ENCODE measurements at regions not wholly inside any gene's neighbourhood (a gene's known extent, or its start where the extent isn't known, plus 50 kb on each side); places are given as distances from the start of the nearest gene placed in this dataset.

- TF ChIP-seq CTCF (IDR thresholded peaks at IDR 0.05; ENCODE audit: control extremely low read depth, extremely low read depth) = no peak
- no peak overlapping the region for H3K27ac ChIP-seq (ENCODE audit: low read depth in 1 of 2, low read length in 1 of 2)
- 70 to 79% methylated on average over 2 of the region's 2 CpGs for WGBS, 2 donors
- DNase-seq (no peak), ATAC-seq (ENCODE audit: insufficient read depth, low FRiP score) (no peak)
- H3K27me3 ChIP-seq (ENCODE audit: control insufficient read depth in 3 of 3, insufficient read depth in 3 of 3, low read length in 2 of 3) = no peaks in the 10 kb centered on the region
- H3K36me3 ChIP-seq (ENCODE audit: control insufficient read depth in 4 of 4, insufficient read depth in 4 of 4, low read length in 4 of 4) = no peaks in the 10 kb centered on the region
- H3K4me1 ChIP-seq (ENCODE audit: control insufficient read depth in 5 of 5, insufficient read depth in 5 of 5, low read length in 5 of 5) = no peaks in the 10 kb centered on the region
- H3K9me3 ChIP-seq (ENCODE audit: control insufficient read depth in 4 of 4, insufficient read depth in 3 of 4, low read length in 3 of 4) = no peaks in the 10 kb centered on the region
- no peak overlapping the region for H3K9ac ChIP-seq (ENCODE audit: insufficient read depth in 1 of 2, low read length in 2 of 2)
- H3K4me3 ChIP-seq = no peak overlapping the region
These were observed 143.2 kb downstream of the MCHR2 start for GRCh38 chr6:99850841-99851240.

- Histone ChIP-seq H3K4me1 (ENCODE audit: control insufficient read depth in 5 of 5, insufficient read depth in 5 of 5, low read length in 5 of 5) (no peaks in the 10 kb centered on the region), H3K27ac (ENCODE audit: low read depth in 1 of 2, low read length in 1 of 2) (no peak overlapping the region), H3K27me3 (ENCODE audit: control insufficient read depth in 3 of 3, insufficient read depth in 3 of 3, low read length in 2 of 3) (no peaks in the 10 kb centered on the region), H3K4me3 (no peak overlapping the region), H3K9ac (ENCODE audit: insufficient read depth in 1 of 2, low read length in 2 of 2) (no peak overlapping the region), H3K9me3 (ENCODE audit: control insufficient read depth in 4 of 4, insufficient read depth in 3 of 4, low read length in 3 of 4) (no peaks in the 10 kb centered on the region), H3K36me3 (ENCODE audit: control insufficient read depth in 4 of 4, insufficient read depth in 4 of 4, low read length in 4 of 4) (no peaks in the 10 kb centered on the region)
- ATAC-seq (ENCODE audit: insufficient read depth, low FRiP score) (no peak), DNase-seq (no peak)
- 75 to 84% methylated on average over 3 of the region's 3 CpGs for WGBS, 2 donors
- no peak for TF ChIP-seq CTCF (IDR thresholded peaks at IDR 0.05; ENCODE audit: control extremely low read depth, extremely low read depth)
These were observed 142.0 kb downstream of the MCHR2 start for GRCh38 chr6:99852031-99852430.

DNA sequence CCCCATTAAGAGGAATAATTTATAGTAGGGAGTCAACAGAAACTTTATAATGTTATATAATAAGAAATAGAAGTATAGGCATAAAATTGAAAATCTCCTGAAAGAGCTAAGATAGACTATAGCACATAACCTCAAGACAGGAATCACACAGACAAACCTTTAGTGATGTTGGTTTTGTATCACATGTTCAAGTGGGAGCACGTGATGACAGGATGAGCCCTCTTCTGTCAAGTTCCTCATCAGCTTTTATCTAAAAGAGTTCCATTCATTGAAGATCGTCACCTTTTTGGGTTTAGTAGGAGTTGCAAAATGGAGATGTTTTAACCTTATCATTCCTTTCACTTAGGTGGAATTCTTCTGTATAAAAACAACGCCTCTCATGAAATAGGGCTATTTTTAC lies 127.0 kb downstream of the MCHR2 start:
- Histone ChIP-seq H3K36me3 (ENCODE audit: control insufficient read depth in 4 of 4, insufficient read depth in 4 of 4, low read length in 4 of 4) (no peaks in the 10 kb centered on the region), H3K27me3 (ENCODE audit: control insufficient read depth in 3 of 3, insufficient read depth in 3 of 3, low read length in 2 of 3) (peaks cover 0 to 12% (median 7%) of the 10 kb centered on the region in 3 donors), H3K4me3 (no peak overlapping the region), H3K4me1 (ENCODE audit: control insufficient read depth in 5 of 5, insufficient read depth in 5 of 5, low read length in 5 of 5) (no peaks in the 10 kb centered on the region), H3K9ac (ENCODE audit: insufficient read depth in 1 of 2, low read length in 2 of 2) (no peak overlapping the region), H3K27ac (ENCODE audit: low read depth in 1 of 2, low read length in 1 of 2) (no peak overlapping the region), H3K9me3 (ENCODE audit: control insufficient read depth in 4 of 4, insufficient read depth in 3 of 4, low read length in 3 of 4) (no peaks in the 10 kb centered on the region)
- 37 to 45% methylated on average over 3 of the region's 3 CpGs for WGBS, 2 donors
- TF ChIP-seq CTCF (IDR thresholded peaks at IDR 0.05; ENCODE audit: control extremely low read depth, extremely low read depth) = no peak
- DNase-seq = no peak
- ATAC-seq (ENCODE audit: insufficient read depth, low FRiP score) = no peak

- peak; percentile 66 to 71 (median 67) for DNase-seq
- Histone ChIP-seq H3K9ac (ENCODE audit: insufficient read depth in 1 of 2, low read length in 2 of 2) (no peak overlapping the region), H3K4me1 (ENCODE audit: control insufficient read depth in 5 of 5, insufficient read depth in 5 of 5, low read length in 5 of 5) (no peaks in the 10 kb centered on the region), H3K27ac (ENCODE audit: low read depth in 1 of 2, low read length in 1 of 2) (no peak overlapping the region), H3K4me3 (no peak overlapping the region), H3K9me3 (ENCODE audit: control insufficient read depth in 4 of 4, insufficient read depth in 3 of 4, low read length in 3 of 4) (no peaks in the 10 kb centered on the region), H3K36me3 (ENCODE audit: control insufficient read depth in 4 of 4, insufficient read depth in 4 of 4, low read length in 4 of 4) (no peaks in the 10 kb centered on the region), H3K27me3 (ENCODE audit: control insufficient read depth in 3 of 3, insufficient read depth in 3 of 3, low read length in 2 of 3) (peaks cover 0 to 12% (median 7%) of the 10 kb centered on the region in 3 donors)
- peak; percentile 59 for TF ChIP-seq CTCF (IDR thresholded peaks at IDR 0.05; ENCODE audit: control extremely low read depth, extremely low read depth)
- ATAC-seq (ENCODE audit: insufficient read depth, low FRiP score) = peak; percentile 46
- WGBS, 2 donors = 4 to 9% methylated on average over 13 of the region's 13 CpGs
These were observed 125.8 kb downstream of the MCHR2 start for GRCh38 chr6:99868074-99868702.
